Iris pigment epithelial cell (primary cell): ENCODE measurements at regions not wholly inside any gene's neighbourhood (a gene's known extent, or its start where the extent isn't known, plus 50 kb on each side); places are given as distances from the start of the nearest gene placed in this dataset.
A peak's percentile ranks its signal among the peaks of the same experiment; 100 is the strongest.
"Not testable (repeated sequence)": the region's sequence is repeated elsewhere in the genome, so short reads cannot be mapped to it uniquely, and the experiment has no call there.

Experiments
- DNase-seq: peaks from one replicate; pipeline ENCODE4 v3.0.0-alpha.2; 2011; ENCODE audit warnings: low read depth

DNA sequence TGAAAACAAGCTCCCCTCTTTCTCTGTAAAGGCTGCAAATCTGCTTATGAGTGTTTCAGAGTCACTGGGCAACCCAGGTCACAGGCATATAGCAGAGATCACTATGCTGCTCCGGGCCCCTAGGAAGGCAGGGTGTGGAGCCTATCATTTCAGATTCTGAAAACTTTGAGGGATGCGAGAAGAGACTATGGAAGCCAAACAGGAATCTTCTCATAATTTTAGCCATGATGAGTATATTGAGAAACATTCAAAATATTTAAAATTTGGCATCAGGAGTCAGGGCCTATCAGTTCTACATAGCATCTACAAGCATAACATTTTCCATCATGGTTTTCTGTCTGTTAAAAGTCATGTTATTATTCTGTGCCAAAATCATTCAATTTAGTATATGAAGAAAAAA is 61.7 kb upstream of the ATXN3L start:
- DNase-seq = no peak

DNA sequence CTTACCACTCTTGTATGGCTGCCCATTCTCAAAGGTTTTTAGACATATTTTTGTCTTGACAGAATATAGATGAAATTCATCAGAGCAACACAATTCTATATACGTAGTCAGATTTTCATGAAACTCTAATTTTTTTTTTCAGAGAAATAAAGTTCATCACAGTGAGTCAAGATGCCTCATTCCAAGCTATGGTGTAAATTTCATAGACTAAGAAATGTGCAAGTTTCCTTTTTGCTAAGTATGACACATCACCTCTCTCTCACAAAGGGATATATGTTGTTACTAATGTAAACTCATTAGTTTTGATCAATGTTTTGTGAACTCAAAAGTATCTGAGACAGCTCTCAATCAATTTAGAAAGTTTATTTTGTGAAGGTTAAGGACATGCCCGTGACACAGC is 60.4 kb upstream of the ATXN3L start:
- DNase-seq = peak; percentile 60

DNA sequence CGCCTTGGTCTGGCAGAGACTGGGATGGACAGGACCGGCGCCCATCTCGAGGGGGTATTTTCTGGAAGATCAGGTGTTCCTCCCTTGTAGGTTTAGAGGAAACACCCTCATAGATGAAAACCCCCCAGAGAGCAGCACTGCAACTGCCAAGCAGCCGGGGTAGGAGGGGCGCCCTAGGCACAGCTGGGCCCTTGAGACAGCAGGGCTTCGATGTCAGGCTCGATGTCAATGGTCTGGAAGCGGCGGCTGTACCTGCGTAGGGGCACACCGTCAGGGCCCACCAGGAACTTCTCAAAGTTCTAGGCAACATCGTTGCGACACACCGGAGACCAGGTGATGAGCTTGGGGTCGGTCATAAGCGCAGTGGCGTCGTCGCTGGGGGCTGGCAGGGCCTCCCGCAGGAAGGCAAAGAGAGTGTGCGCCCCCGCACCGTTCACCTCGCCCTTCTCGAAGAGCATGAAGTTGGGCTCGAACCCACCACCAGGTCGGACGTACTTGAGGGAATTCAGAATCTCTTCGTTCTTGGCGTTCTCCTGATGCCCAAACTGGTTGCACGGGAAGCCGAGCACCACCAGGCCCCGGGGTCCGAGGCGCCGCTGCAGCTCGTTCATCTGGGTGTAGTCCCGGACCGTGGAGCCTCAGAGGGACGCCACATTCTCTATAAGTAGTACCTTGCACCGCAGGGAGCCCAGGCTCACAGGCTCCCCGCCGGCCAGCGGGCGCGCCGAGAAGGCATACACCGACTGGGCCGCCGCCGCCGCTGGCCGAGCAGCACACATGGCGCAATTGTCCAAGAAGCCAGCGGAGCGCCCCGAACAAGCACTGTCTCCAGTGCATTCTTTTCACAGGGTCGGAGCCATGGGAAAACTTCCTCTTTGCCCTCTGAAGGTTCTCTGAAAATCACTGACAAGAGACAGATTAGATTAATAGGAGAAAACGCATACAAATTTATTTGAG is 59.0 kb upstream of the ATXN3L start:
- DNase-seq = not testable (repeated sequence)

DNA sequence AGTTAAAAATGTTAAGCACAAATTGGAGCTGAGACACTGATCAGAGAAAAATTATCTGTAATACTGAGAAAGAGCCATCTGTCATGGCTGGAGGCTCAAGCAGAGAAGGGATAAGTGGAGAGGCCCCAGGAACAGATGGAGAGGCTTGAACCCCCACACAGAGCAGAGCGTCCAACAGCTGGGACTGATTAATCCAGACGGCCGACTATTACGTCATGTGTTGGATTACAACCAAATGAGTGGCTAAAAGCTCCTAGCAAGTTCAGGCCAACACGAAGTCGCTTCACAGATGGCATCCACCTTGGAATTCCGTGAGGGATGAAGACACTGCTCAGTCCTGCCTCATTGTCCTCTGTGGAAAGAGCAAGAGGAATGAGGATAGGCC is 57.7 kb upstream of the ATXN3L start:
- DNase-seq = peak; percentile 88

DNA sequence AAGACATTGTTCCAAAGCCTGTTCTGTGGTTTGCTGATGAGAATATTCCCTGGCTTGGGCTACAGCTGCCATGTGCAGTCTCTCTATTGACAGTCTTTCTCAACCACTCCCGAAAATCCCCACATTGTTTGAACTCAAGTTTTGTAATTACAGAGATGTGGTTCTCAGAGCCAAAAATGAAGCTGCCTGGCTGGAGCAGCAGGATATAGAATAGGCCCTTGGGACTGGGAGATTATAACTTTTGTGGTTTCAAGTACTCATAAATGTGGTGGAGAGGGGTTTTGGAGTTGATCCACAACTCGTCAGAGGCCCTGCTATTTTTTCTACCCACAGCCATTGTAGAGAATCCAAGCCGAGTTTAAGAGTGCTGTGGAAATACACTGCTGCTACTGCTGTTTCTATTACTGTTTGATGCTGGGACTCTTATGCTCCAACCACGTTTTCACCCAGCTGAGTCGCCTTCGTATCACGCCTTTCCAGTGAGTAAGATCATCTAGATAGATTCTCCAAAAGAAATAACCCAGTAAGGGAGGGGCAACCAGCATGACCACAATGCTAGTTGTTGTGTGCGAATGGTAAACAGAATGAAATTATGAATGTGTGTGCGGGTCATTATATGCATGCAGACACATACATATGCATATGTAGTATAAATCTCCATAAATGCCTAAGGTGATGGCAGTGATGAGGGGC is 57.1 kb upstream of the ATXN3L start:
- DNase-seq = peak; percentile 93

DNA sequence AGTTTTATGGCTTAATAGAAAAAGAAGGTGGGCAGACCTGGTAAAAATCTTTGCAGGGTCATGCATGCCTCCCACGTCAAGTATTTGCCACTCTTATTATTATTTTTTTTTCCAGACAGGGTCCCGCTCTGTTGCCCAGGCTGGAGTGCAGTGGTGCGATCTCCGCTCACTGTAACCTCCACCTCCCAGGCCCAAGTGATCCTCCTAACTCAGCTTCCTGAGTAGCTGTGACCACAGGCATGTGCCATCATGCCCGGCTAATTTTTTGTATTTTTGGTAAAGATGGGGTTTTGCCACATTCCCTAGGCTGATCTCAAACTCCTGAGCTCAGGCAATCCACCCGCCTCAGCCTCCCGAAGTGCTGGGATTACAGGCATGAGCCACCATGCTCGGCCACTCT is 55.7 kb upstream of the ATXN3L start:
- DNase-seq = not testable (repeated sequence)

DNA sequence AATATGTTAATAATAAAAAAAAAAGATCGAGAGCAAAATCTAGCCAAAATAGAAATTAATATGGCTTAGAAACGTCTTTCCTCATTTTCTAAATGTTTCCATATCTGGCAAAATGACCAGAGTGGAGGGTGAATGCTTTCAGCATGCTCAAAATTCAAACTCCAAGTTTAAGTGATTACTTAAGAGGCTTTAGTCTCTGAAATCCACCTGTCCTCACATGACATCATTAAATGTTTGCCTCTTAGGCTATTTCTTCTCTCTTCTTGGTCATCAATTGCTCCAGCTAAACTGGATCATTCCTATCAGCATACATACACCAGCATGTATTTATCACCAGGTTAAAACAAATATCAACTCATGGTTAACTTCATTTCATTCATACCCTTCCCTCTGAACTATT is 54.5 kb upstream of the ATXN3L start:
- DNase-seq = no peak

DNA sequence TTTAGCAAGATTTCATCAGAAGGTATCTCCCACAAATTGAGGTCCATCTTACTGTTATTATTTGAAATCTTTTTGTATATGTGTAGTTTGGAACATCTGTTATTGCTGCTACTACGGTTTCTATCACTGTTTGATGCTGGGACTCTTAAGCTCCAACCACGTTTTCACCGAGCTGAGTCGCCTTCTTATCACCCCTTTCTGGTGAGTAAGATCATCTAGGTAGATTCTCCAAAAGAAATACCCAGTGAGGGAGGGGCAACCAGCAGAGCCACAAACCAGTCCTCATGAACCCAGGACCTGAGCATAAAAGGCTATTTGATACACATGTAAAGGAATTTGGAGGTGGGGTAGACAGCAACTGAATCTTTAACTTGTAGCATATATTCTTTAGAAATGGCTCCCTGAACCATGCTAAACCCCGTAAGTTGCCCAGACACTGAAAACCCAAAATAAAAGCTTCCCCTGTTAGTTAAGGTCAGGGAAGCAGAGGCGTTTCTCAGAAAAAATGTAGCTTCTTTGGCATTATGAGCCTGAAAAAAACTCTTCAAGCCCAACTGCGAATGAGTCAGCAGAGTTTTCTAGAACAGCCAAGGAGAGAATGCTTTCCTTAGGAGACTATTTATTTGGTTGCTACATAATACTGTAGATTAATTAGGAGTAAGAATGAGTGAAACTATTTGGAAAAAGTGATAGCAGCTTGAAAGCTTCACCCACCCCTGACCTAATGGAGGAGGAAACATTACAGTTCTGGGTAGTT is 53.8 kb upstream of the ATXN3L start:
- DNase-seq = peak; percentile 87

DNA sequence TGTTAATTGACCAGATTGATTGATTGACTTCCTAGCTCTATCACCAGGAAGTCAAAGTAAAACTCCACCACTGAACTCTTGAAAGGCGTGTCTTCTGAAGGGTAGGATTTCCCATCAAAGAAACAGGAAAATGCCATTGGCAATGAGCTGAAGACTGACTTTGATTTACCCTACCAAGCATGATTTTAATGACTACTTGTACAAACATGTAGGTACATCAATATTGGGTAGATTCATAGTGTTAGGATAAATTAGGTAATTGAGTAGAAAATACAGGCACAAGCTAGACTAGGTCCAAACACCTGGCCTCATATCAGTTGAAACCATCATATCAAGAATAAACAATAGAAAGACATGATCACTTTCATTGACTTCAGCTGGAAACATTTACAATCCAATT is 53.2 kb upstream of the ATXN3L start:
- no peak for DNase-seq

DNA sequence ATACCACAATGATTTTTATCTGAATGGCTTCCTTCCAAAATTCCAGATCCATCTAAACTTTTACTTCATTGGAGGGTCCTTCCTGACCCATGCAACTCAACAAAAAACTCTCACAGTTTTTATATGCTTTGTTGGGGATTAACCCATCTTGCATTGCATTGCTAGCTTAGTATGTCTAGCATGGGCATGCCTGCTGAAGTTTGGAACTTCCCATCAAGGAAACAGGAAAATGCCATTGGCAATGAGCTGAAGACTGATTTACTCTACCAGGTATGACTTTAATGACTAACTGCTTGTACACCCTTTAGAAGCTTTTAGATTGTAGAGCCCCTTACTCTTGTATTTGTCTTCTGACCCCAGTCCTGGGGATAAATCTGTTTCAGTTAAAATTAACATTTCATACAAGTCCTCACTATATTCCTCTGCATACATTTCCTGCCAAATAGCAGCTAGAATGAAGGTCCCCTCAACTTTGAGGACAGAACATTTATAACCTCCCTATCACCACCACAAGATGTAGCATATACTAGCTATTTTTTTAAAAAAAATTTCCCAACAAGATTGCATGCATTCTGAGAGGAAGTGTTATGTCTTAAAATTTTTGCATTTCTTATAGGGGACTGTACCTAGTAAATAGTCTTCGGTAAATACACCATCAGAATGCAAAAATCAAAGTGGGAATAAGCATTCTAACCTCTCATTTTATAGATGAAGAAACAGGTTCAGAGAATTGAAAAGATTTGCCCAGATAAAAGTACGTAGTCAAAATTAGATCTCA is 52.5 kb upstream of the ATXN3L start:
- DNase-seq = peak; percentile 26

DNA sequence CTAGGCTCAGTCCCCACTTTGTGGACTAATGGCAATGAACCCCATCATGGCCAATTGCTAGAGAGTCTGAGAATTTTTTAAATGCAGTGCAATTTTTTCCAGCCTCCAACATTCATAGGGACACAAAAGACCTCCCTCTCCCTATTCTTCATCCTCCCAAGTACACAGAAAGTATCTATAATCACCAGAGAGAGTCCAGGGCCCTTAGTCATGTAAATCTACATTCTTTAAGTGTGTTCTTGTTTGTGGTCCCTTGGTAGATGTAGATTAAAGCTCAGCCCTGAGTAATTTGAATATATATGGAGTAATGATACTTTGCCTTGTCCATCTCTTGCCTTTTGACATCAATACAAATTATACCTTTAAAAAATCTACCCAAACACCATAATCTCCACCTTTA is 51.3 kb upstream of the ATXN3L start:
- DNase-seq = peak; percentile 39

DNA sequence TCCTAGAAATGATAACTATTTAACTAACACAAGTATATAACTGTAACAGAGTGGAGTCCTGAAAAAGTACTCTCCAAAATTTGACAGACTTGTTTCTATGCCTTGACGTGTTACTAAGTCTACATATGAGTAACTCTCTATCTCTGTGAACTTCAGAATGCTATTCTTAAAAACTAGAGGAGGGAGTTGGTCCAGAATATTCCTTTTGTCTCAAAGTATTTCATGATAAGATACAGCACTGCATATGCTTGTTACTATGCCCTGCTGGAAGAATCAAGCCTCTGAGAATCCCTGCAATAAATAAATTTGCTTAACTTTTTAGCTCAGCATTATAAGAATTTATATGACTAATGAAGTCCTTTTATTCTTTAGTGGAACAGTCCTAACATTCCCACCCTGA is 50.9 kb upstream of the ATXN3L start:
- no peak for DNase-seq
